ENCODE measurements at regions not wholly inside any gene's neighbourhood (a gene's known extent, or its start where the extent isn't known, plus 50 kb on each side); places are given as distances from the start of the nearest gene placed in this dataset.
"Not testable (repeated sequence)": the region's sequence is repeated elsewhere in the genome, so short reads cannot be mapped to it uniquely, and the experiment has no call there.

DNA sequence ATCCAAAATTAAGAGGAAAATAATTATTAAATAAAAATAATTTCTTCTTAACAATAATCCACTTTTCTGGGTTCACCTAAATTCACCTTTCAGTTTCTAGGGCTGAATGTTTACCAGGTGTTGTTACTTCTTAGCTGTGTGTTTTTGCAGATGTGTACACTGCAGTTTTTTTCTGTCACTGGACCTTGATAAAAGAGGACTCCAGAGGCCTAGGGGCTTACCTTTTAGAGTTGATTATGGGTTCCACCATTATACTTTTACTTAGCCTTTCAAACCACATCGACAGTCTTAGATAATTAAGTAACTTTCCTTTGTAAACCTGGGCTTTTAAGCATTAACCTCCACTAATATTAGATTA is 766.5 kb downstream of the BCKDHB start:
- no peak for DNase-seq (ENCODE audit: extremely low spot score, insufficient read length, low read depth)
- FAIRE-seq = no peak

GRCh38 chr6:80872199-80872950 is 765.9 kb downstream of the BCKDHB start:
- DNase-seq (ENCODE audit: extremely low spot score, insufficient read length, low read depth) (no peak), FAIRE-seq (no peak)

GRCh38 chr6:80862756-80863155 is 756.3 kb downstream of the BCKDHB start:
- FAIRE-seq (no peak), DNase-seq (ENCODE audit: extremely low spot score, insufficient read length, low read depth) (no peak)

- FAIRE-seq (no peak), DNase-seq (ENCODE audit: extremely low spot score, insufficient read length, low read depth) (no peak)
These were observed 753.6 kb downstream of the BCKDHB start for GRCh38 chr6:80860107-80860506.

DNA sequence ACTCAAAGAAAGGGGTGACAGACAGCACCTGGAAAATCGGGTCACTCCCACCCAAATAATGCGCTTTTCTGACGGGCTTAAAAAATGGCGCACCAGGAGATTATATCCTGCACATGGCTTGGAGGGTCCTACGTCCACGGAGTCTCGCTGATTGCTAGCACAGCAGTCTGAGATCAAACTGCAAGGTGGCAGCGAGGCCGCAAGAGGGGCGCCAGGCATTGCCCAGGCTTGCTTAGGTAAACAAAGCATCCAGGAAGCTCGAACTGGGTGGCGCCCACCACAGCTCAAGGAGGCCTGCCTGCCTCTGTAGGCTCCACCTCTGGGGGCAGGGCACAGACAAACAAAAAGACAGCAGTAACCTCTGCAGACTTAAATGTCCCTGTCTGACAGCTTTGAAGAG is 741.5 kb downstream of the BCKDHB start:
- FAIRE-seq; DNase-seq (ENCODE audit: extremely low spot score, insufficient read length, low read depth): not testable (repeated sequence)

DNA sequence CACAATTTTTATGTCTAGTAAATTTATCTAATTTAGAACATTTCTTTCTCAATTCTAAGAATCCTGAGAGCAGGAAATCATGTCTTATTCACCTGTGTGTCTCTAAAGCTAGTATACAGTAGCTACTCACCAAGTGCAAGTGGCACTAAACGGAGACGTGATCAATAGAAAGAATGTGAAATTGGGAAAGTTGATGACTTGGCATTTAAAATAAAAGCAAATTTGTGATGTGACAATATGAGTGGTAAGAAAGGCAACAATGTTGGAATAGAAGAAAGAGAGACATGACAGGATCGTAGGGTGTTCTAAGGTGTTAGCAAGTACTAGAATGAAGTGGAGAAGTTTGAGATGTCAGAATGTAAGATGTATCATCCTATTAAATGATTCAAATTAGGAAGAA is 725.9 kb downstream of the BCKDHB start:
- FAIRE-seq (no peak), DNase-seq (ENCODE audit: extremely low spot score, insufficient read length, low read depth) (no peak)

GRCh38 chr6:80793411-80793810 is 686.9 kb downstream of the BCKDHB start:
- no peak for DNase-seq (ENCODE audit: extremely low spot score, insufficient read length, low read depth)

GRCh38 chr6:80792151-80792550 is 685.7 kb downstream of the BCKDHB start:
- FAIRE-seq (no peak), DNase-seq (ENCODE audit: extremely low spot score, insufficient read length, low read depth) (no peak)

More at GRCh38 chr6:80793411-80793810, 686.9 kb downstream of the BCKDHB start:
- no peak for FAIRE-seq

GRCh38 chr6:80789912-80790570 is 683.6 kb downstream of the BCKDHB start:
- no peak for FAIRE-seq
- no peak for DNase-seq (ENCODE audit: extremely low spot score, insufficient read length, low read depth)

DNA sequence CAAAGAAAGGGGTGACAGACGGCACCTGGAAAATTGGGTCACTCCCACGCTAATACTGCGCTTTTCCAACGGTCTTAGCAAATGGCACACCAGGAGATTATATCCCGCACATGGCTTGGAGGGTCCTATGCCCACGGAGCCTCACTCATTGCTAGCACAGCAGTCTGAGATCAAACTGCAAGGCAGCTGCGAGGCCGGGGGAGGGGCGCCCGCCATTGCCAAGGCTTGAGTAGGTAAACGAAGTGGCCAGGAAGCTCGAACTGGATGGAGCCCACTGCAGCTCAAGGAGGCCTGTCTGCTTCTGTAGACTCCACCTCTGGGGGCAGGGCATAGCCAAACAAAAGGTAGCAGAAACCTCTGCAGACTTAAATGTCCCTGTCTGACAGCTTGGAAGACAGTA is 676.8 kb downstream of the BCKDHB start:
- not testable (repeated sequence) for DNase-seq (ENCODE audit: extremely low spot score, insufficient read length, low read depth); FAIRE-seq

GRCh38 chr6:80771941-80772340 is 665.5 kb downstream of the BCKDHB start:
- no peak for FAIRE-seq
- no peak for DNase-seq (ENCODE audit: extremely low spot score, insufficient read length, low read depth)

- DNase-seq (ENCODE audit: extremely low spot score, insufficient read length, low read depth) (no peak), FAIRE-seq (no peak)
These were observed 662.6 kb downstream of the BCKDHB start for GRCh38 chr6:80769106-80769505.

DNA sequence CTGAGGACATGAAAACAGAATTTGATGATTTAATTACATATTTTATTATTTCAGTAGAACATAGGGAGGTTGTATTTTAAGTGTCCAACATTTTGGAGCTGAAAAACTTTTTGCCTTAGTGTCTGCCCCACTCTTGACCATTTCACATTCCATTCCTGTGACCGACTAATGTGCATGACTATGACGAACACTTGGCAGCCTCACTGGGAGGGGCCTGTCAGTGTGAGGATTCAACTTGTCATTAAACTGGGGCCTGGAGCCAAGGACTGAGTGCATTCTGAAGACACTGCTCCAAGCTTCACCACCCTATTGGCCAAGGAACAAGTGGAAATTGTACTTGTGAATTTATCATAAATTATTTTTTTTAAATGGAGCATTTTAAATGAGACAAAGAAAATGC is 661.3 kb downstream of the BCKDHB start:
- FAIRE-seq (no peak), DNase-seq (ENCODE audit: extremely low spot score, insufficient read length, low read depth) (no peak)

DNA sequence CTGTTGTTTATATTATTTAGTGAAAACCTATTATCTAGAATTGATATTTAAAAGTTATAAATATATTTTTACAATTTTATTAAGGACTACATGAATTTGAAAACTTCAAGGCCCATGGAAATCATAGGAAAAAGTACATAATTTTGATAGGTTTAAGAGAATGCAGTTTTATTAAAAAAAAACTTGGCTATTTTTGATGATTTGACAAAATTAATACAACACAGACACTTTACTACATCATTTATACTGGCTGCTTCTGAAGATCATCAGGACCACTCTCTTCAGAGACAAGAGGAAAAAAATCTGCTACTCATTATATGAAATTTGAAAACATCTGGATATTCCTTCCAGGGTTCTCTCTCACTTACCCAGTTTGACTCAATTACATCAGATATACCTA is 637.7 kb downstream of the BCKDHB start:
- FAIRE-seq (no peak), DNase-seq (ENCODE audit: extremely low spot score, insufficient read length, low read depth) (no peak)

- DNase-seq (ENCODE audit: extremely low spot score, insufficient read length, low read depth) = no peak
- FAIRE-seq = no peak
These were observed 636.0 kb downstream of the BCKDHB start for GRCh38 chr6:80742481-80742880.

DNA sequence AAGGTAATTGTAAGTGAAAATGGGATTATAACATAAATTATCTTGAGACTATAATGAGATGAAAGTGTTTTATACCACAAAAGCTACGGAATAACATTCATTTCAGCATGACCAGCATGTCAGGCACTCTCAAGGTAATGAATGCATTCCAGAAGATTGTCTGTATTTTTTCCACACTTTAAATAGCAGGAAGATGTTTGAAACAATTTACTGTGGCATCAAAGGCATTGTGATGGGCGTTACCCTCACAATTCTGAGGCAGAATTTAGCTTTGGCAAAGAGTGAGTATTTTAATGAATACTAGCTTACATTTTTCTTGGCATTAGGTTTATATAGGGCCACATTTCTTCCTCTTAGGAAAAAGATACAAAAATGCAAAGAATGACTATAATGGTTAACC is 627.2 kb downstream of the BCKDHB start:
- no peak for FAIRE-seq
- no peak for DNase-seq (ENCODE audit: extremely low spot score, insufficient read length, low read depth)

GRCh38 chr6:80728830-80729229 is 622.4 kb downstream of the BCKDHB start:
- DNase-seq (ENCODE audit: extremely low spot score, insufficient read length, low read depth) (no peak), FAIRE-seq (no peak)

DNA sequence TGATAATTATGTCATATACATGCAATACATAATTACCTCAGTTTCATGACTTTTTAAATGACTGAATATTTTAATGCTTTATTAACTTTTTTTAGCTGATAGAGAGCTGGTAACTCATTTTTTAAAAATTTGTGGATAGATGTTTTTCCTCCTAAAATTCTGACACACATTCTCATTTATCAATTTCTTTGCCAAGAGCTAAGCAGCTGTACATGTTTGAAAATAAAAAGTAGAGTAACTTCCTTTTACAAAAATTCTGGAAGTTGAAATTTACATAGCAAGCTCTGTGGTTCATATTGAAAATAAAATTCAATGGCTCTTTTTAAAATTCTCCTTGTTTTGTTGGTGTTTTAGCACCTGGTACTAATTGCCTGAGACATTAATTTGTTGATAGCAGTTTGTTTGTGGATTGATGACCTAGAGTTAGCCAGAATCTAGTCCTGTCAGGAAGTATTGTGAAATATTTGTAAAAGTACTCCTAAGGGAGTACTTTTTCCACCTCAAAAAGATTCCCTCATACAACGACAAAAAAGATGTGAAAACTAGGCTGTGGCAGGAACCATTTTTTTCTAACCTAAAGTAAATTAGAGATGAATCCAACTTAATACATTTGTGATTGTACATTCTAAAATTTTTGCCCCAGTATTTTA is 621.8 kb downstream of the BCKDHB start:
- DNase-seq (ENCODE audit: extremely low spot score, insufficient read length, low read depth) (no peak), FAIRE-seq (no peak)

- no peak for DNase-seq (ENCODE audit: extremely low spot score, insufficient read length, low read depth)
These were observed 618.9 kb downstream of the BCKDHB start for GRCh38 chr6:80725156-80725930.

GRCh38 chr6:80720824-80721223 is 614.4 kb downstream of the BCKDHB start:
- no peak for FAIRE-seq
- DNase-seq (ENCODE audit: extremely low spot score, insufficient read length, low read depth) = no peak

More at GRCh38 chr6:80725156-80725930, 618.9 kb downstream of the BCKDHB start:
- FAIRE-seq = no peak
